ENCODE measurements at regions not wholly inside any gene's neighbourhood (a gene's known extent, or its start where the extent isn't known, plus 50 kb on each side); places are given as distances from the start of the nearest gene placed in this dataset.
"Not testable (repeated sequence)": the region's sequence is repeated elsewhere in the genome, so short reads cannot be mapped to it uniquely, and the experiment has no call there.

GRCh38 chr4:149870008-149870407 lies 54.4 kb upstream of the IQCM start:
- DNase-seq = no peak

GRCh38 chr4:149881744-149882143 lies 66.1 kb upstream of the IQCM start:
- DNase-seq = no peak

- DNase-seq = no peak
Measured at GRCh38 chr4:149882251-149882650, 66.6 kb upstream of the IQCM start.

GRCh38 chr4:149884046-149884445 lies 68.4 kb upstream of the IQCM start:
- DNase-seq = no peak

GRCh38 chr4:149884529-149885181 lies 69.0 kb upstream of the IQCM start:
- DNase-seq = no peak

GRCh38 chr4:149885896-149886295 lies 70.3 kb upstream of the IQCM start:
- DNase-seq = no peak

- DNase-seq = no peak
Measured at GRCh38 chr4:149886786-149887490, 71.3 kb upstream of the IQCM start.

GRCh38 chr4:149889991-149890390 lies 74.3 kb upstream of the IQCM start:
- DNase-seq = no peak

GRCh38 chr4:149890531-149890930 lies 74.9 kb upstream of the IQCM start:
- no peak for DNase-seq

GRCh38 chr4:149891426-149891825 lies 75.8 kb upstream of the IQCM start:
- DNase-seq = no peak

GRCh38 chr4:149896432-149896831 lies 80.8 kb upstream of the IQCM start:
- no peak for DNase-seq

GRCh38 chr4:149897783-149898182 lies 82.1 kb upstream of the IQCM start:
- DNase-seq = no peak

GRCh38 chr4:149901128-149901527 lies 85.5 kb upstream of the IQCM start:
- DNase-seq = no peak

- no peak for DNase-seq
Measured at GRCh38 chr4:149902242-149902641, 86.6 kb upstream of the IQCM start.

GRCh38 chr4:149910177-149910576 lies 94.5 kb upstream of the IQCM start:
- DNase-seq = no peak

- DNase-seq = no peak
Measured at GRCh38 chr4:149910604-149911350, 95.1 kb upstream of the IQCM start.

GRCh38 chr4:149911354-149911753 lies 95.7 kb upstream of the IQCM start:
- no peak for DNase-seq

GRCh38 chr4:149912000-149912399 lies 96.4 kb upstream of the IQCM start:
- DNase-seq = no peak

- no peak for DNase-seq
Measured at GRCh38 chr4:149914119-149915115, 98.8 kb upstream of the IQCM start.

GRCh38 chr4:149915735-149916134 lies 100.1 kb upstream of the IQCM start:
- not testable (repeated sequence) for DNase-seq

- no peak for DNase-seq
Measured at GRCh38 chr4:149923736-149924135, 108.1 kb upstream of the IQCM start.

GRCh38 chr4:149927514-149927913 lies 111.9 kb upstream of the IQCM start:
- DNase-seq = no peak

GRCh38 chr4:149928507-149928906 lies 112.9 kb upstream of the IQCM start:
- no peak for DNase-seq

All from activated effector memory CD4-positive, alpha-beta T cell treated with Interleukin-2 at 50 U/mL for 16 hours (primary cell).